ENCODE measurements at regions not wholly inside any gene's neighbourhood (a gene's known extent, or its start where the extent isn't known, plus 50 kb on each side); places are given as distances from the start of the nearest gene placed in this dataset.

- TF ChIP-seq CTCF (IDR thresholded peaks at IDR 0.05) (no peak), POLR2A (IDR thresholded peaks at IDR 0.05) (no peak)
Observed at GRCh38 chr5:172542651-172543131, 88.4 kb upstream of the SH3PXD2B start.
